ENCODE measurements at regions not wholly inside any gene's neighbourhood (a gene's known extent, or its start where the extent isn't known, plus 50 kb on each side); places are given as distances from the start of the nearest gene placed in this dataset.

- no peak for TF ChIP-seq CTCF (IDR thresholded peaks at IDR 0.05; ENCODE audit: low read depth, low read length)
- no peak for TF ChIP-seq MYC (IDR thresholded peaks at IDR 0.05; ENCODE audit: low read depth, low read length)
- TF ChIP-seq MAX (IDR thresholded peaks at IDR 0.05; ENCODE audit: low read depth, low read length): no peak
- TF ChIP-seq POLR2A (IDR thresholded peaks at IDR 0.05; ENCODE audit: extremely low read depth, insufficient read length): no peak
Observed at GRCh38 chr16:54623636-54624035, 307.0 kb upstream of the IRX5 start.

GRCh38 chr16:54620197-54620596 lies 310.5 kb upstream of the IRX5 start:
- no peak for TF ChIP-seq POLR2A (IDR thresholded peaks at IDR 0.05; ENCODE audit: extremely low read depth, insufficient read length)
- no peak for TF ChIP-seq MAX (IDR thresholded peaks at IDR 0.05; ENCODE audit: low read depth, low read length)
- no peak for TF ChIP-seq CTCF (IDR thresholded peaks at IDR 0.05; ENCODE audit: low read depth, low read length)
- TF ChIP-seq MYC (IDR thresholded peaks at IDR 0.05; ENCODE audit: low read depth, low read length): no peak
- DNase-seq (ENCODE audit: low read depth): peak; percentile 13
- no peak overlapping the region for H3K4me3 ChIP-seq (ENCODE audit: low read depth, low read length)

More at GRCh38 chr16:54623636-54624035, 307.0 kb upstream of the IRX5 start:
- H3K4me3 ChIP-seq (ENCODE audit: low read depth, low read length): no peak overlapping the region
- no peak for DNase-seq (ENCODE audit: low read depth)

GRCh38 chr16:54616610-54617009 lies 314.1 kb upstream of the IRX5 start:
- TF ChIP-seq CTCF (IDR thresholded peaks at IDR 0.05; ENCODE audit: low read depth, low read length) (no peak), MYC (IDR thresholded peaks at IDR 0.05; ENCODE audit: low read depth, low read length) (no peak)
- no peak for DNase-seq (ENCODE audit: low read depth)
- H3K4me3 ChIP-seq (ENCODE audit: low read depth, low read length): no peak overlapping the region

GRCh38 chr16:54605536-54606066 lies 319.0 kb upstream of the IRX3 start:
- no peak for DNase-seq (ENCODE audit: low read depth)
- no peak overlapping the region for H3K4me3 ChIP-seq (ENCODE audit: low read depth, low read length)
- TF ChIP-seq MAX (IDR thresholded peaks at IDR 0.05; ENCODE audit: low read depth, low read length): no peak
- no peak for TF ChIP-seq CTCF (IDR thresholded peaks at IDR 0.05; ENCODE audit: low read depth, low read length)
- no peak for TF ChIP-seq POLR2A (IDR thresholded peaks at IDR 0.05; ENCODE audit: extremely low read depth, insufficient read length)
- no peak for TF ChIP-seq MYC (IDR thresholded peaks at IDR 0.05; ENCODE audit: low read depth, low read length)

GRCh38 chr16:54602666-54603065 lies 316.1 kb upstream of the IRX3 start:
- no peak overlapping the region for H3K4me3 ChIP-seq (ENCODE audit: low read depth, low read length)
- DNase-seq (ENCODE audit: low read depth): no peak
- TF ChIP-seq CTCF (IDR thresholded peaks at IDR 0.05; ENCODE audit: low read depth, low read length) (no peak), POLR2A (IDR thresholded peaks at IDR 0.05; ENCODE audit: extremely low read depth, insufficient read length) (no peak), MYC (IDR thresholded peaks at IDR 0.05; ENCODE audit: low read depth, low read length) (no peak), MAX (IDR thresholded peaks at IDR 0.05; ENCODE audit: low read depth, low read length) (no peak)

- H3K4me3 ChIP-seq (ENCODE audit: low read depth, low read length): no peak overlapping the region
- TF ChIP-seq CTCF (IDR thresholded peaks at IDR 0.05; ENCODE audit: low read depth, low read length) (no peak), MYC (IDR thresholded peaks at IDR 0.05; ENCODE audit: low read depth, low read length) (no peak), MAX (IDR thresholded peaks at IDR 0.05; ENCODE audit: low read depth, low read length) (no peak), POLR2A (IDR thresholded peaks at IDR 0.05; ENCODE audit: extremely low read depth, insufficient read length) (no peak)
- DNase-seq (ENCODE audit: low read depth): no peak
Observed at GRCh38 chr16:54597222-54597621, 310.6 kb upstream of the IRX3 start.
